ENCODE measurements at regions not wholly inside any gene's neighbourhood (a gene's known extent, or its start where the extent isn't known, plus 50 kb on each side); places are given as distances from the start of the nearest gene placed in this dataset.

GRCh38 chr20:11338496-11339306, 579.0 kb upstream of the BTBD3 start (continued):
- TF ChIP-seq NKRF (conservative IDR thresholded peaks at IDR 0.05), result no peak
- no peak for TF ChIP-seq STAT3 (IDR thresholded peaks at IDR 0.05; ENCODE audit: low read depth, low read length)
- TF ChIP-seq KLF5 (IDR thresholded peaks at IDR 0.05; ENCODE audit: partially characterized antibody), result no peak
- TF ChIP-seq SIN3A (IDR thresholded peaks at IDR 0.05; ENCODE audit: low read depth, low read length), result no peak

GRCh38 chr20:11344939-11345338, 572.8 kb upstream of the BTBD3 start:
- no peak for TF ChIP-seq NBN (IDR thresholded peaks at IDR 0.05)
- ChIA-PET SMC1A (ENCODE audit: uncharacterized antibody, unreplicated experiment) (interaction anchor here (1.2 to 4.5 kb wide), 4 partner anchors 11 to 16 kb away, joined by 3 to 17 read pairs (median 8); no protein-coding TSS in a partner anchor), RAD21 (ENCODE audit: unreplicated experiment) (no interaction called here), POLR2A (no interaction called here), CTCF (no interaction called here)
- Histone ChIP-seq H3K27ac (ENCODE audit: control insufficient read depth, insufficient read depth) (no peak overlapping the region), H3K4me1 (ENCODE audit: control insufficient read depth, insufficient read depth, low read length) (no peaks in the 10 kb centered on the region), H2AFZ (ENCODE audit: control insufficient read depth, low read depth, low read length) (no peak overlapping the region), H3K79me2 (ENCODE audit: control insufficient read depth, insufficient read depth, low read length) (no peaks in the 10 kb centered on the region), H3K4me2 (ENCODE audit: control insufficient read depth, insufficient read depth) (no peak overlapping the region), H3K4me3 (no peak overlapping the region), H3K9me3 (replicated peaks; ENCODE audit: control insufficient read depth, insufficient read depth, low read length) (no peaks in the 10 kb centered on the region), H3K36me3 (ENCODE audit: control insufficient read depth in 2 of 2, insufficient read depth in 2 of 2, low read length in 1 of 2) (no peaks in the 10 kb centered on the region), H3K9ac (ENCODE audit: control insufficient read depth, insufficient read depth, low read length) (no peak overlapping the region), H3K27me3 (replicated peaks in 1 of 2; ENCODE audit: control insufficient read depth in 2 of 2, insufficient read depth in 2 of 2, low read length in 1 of 2) (no peaks in the 10 kb centered on the region), H4K20me1 (ENCODE audit: control insufficient read depth, insufficient read depth) (no peaks in the 10 kb centered on the region)
- DNase-seq (ENCODE audit: low read depth, low spot score) (no peak), ATAC-seq (no peak), FAIRE-seq (no peak)
- intact Hi-C loops (cut with micrococcal nuclease; ENCODE audit: unreplicated experiment) (loop anchor here (10.0 kb wide), 1 partner anchor 790 kb away; no protein-coding TSS in a partner anchor), in situ Hi-C loops (cut with MboI) (no loop called here)
- no TSS peak for BruUV-seq (replicated peaks)

Data from GM12878 (cell line).